ENCODE measurements at regions not wholly inside any gene's neighbourhood (a gene's known extent, or its start where the extent isn't known, plus 50 kb on each side); places are given as distances from the start of the nearest gene placed in this dataset.

DNA sequence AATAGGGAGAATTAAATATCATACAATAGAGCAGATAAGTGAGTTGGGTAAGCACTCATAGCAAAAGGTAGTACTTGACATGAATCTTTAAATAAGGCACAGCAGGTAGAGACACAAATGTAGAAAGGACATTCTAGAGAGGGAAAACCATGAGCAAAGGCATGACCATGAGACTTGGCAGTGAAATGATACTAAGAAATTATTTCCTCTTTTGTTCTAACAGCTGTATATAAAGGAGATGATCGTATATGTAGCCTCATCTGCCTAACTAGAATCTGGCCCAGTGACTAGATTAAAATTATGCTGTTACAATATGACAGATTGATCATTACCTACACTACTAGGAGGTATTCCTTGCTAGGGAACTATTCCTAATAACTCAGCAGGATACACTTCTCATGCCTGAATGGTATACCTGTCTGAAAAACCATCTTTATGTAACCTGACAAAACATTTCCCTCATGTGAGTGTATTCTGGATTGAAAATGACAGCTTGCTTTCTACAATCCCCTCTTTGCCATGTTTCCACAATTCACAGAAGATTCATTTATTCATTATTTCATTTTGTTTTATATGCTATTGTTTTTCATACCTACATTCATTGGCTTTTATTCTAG, 725.7 kb downstream of the C12orf50 start:
- ChIA-PET CTCF (no interaction called here), POLR2A (no interaction called here)
- TF ChIP-seq TARDBP (IDR thresholded peaks at IDR 0.05) (no peak), ELF4 (IDR thresholded peaks at IDR 0.05) (no peak), HDGF (IDR thresholded peaks at IDR 0.05; ENCODE audit: borderline replicate concordance) (no peak), ARNT (IDR thresholded peaks at IDR 0.05) (no peak), SP1 (IDR thresholded peaks at IDR 0.05) (no peak), BHLHE40 (IDR thresholded peaks at IDR 0.05; ENCODE audit: borderline replicate concordance) (no peak), LEF1 (IDR thresholded peaks at IDR 0.05; ENCODE audit: borderline replicate concordance) (no peak), CTBP1 (IDR thresholded peaks at IDR 0.05; ENCODE audit: borderline replicate concordance) (no peak), L3MBTL2 (conservative IDR thresholded peaks at IDR 0.05) (no peak), ZNF384 (IDR thresholded peaks at IDR 0.05) (no peak), FOXK2 (IDR thresholded peaks at IDR 0.05) (no peak)
- TF ChIP-seq, protein P1, sequence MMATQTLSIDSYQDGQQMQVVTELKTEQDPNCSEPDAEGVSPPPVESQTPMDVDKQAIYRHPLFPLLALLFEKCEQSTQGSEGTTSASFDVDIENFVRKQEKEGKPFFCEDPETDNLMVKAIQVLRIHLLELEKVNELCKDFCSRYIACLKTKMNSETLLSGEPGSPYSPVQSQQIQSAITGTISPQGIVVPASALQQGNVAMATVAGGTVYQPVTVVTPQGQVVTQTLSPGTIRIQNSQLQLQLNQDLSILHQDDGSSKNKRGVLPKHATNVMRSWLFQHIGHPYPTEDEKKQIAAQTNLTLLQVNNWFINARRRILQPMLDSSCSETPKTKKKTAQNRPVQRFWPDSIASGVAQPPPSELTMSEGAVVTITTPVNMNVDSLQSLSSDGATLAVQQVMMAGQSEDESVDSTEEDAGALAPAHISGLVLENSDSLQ (IDR thresholded peaks at IDR 0.05) = no peak
- DNase-seq (ENCODE audit: extremely low spot score) = no peak

- TF ChIP-seq SUZ12 (IDR thresholded peaks at IDR 0.05) = no peak
- POLR2A ChIA-PET = no interaction called here
- DNase-seq (ENCODE audit: extremely low spot score) = no peak
- CTCF ChIA-PET = no interaction called here
Observed at GRCh38 chr12:87302126-87302745, 727.0 kb downstream of the C12orf50 start.

- CTCF ChIA-PET = no interaction called here
- DNase-seq (ENCODE audit: extremely low spot score) = no peak
- TF ChIP-seq FOXM1 (IDR thresholded peaks at IDR 0.05; ENCODE audit: borderline replicate concordance) = no peak
- TF ChIP-seq, protein P1 (IDR thresholded peaks at IDR 0.05) = no peak
- no peak for TF ChIP-seq FOXA1 (IDR thresholded peaks at IDR 0.05)
- no peak for TF ChIP-seq NFRKB (IDR thresholded peaks at IDR 0.05)
- no peak for TF ChIP-seq L3MBTL2 (conservative IDR thresholded peaks at IDR 0.05)
- TF ChIP-seq LEF1 (IDR thresholded peaks at IDR 0.05; ENCODE audit: borderline replicate concordance) = no peak
- no peak for TF ChIP-seq ARNT (IDR thresholded peaks at IDR 0.05)
- TF ChIP-seq TARDBP (IDR thresholded peaks at IDR 0.05) = no peak
- no peak for TF ChIP-seq HDGF (IDR thresholded peaks at IDR 0.05; ENCODE audit: borderline replicate concordance)
- no peak for TF ChIP-seq FOXK2 (IDR thresholded peaks at IDR 0.05)
- no peak for TF ChIP-seq CTBP1 (IDR thresholded peaks at IDR 0.05; ENCODE audit: borderline replicate concordance)
- no peak for TF ChIP-seq BHLHE40 (IDR thresholded peaks at IDR 0.05; ENCODE audit: borderline replicate concordance)
- no peak for TF ChIP-seq ZNF384 (IDR thresholded peaks at IDR 0.05)
- TF ChIP-seq ELF4 (IDR thresholded peaks at IDR 0.05) = no peak
- TF ChIP-seq SP1 (IDR thresholded peaks at IDR 0.05) = no peak
- no peak for TF ChIP-seq SUZ12 (IDR thresholded peaks at IDR 0.05)
- POLR2A ChIA-PET = no interaction called here
Observed at GRCh38 chr12:87290505-87290904, 738.7 kb downstream of the C12orf50 start.

DNA sequence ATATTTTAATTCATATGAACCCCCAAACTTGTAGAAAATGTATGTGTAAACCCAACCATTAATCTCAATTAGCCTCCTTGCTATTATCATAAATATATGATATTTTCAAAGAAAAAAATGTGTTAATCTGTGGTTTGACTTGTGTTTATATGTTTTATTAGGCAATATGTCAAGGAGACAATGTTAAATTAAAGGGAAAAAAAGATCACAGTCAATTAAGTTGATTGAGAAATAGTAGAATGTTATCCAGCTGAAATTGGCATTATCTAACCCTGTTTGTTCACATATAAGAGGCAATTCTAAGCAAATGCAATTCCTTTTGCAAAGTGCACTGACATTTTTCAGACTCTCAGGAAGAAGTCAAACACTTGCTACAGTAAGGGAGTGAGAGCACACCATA, 745.3 kb downstream of the C12orf50 start:
- TF ChIP-seq HDGF (IDR thresholded peaks at IDR 0.05; ENCODE audit: borderline replicate concordance) = no peak
- TF ChIP-seq FOXM1 (IDR thresholded peaks at IDR 0.05; ENCODE audit: borderline replicate concordance) = no peak
- no peak for TF ChIP-seq SP1 (IDR thresholded peaks at IDR 0.05)
- TF ChIP-seq BHLHE40 (IDR thresholded peaks at IDR 0.05; ENCODE audit: borderline replicate concordance) = no peak
- TF ChIP-seq ELF4 (IDR thresholded peaks at IDR 0.05) = no peak
- no peak for TF ChIP-seq LEF1 (IDR thresholded peaks at IDR 0.05; ENCODE audit: borderline replicate concordance)
- no peak for TF ChIP-seq TARDBP (IDR thresholded peaks at IDR 0.05)
- TF ChIP-seq FOXK2 (IDR thresholded peaks at IDR 0.05) = no peak
- no peak for TF ChIP-seq L3MBTL2 (conservative IDR thresholded peaks at IDR 0.05)
- TF ChIP-seq ARNT (IDR thresholded peaks at IDR 0.05) = no peak
- TF ChIP-seq, protein P1 (IDR thresholded peaks at IDR 0.05) = no peak
- no peak for TF ChIP-seq FOXA1 (IDR thresholded peaks at IDR 0.05)
- no peak for TF ChIP-seq ZNF384 (IDR thresholded peaks at IDR 0.05)
- TF ChIP-seq NFRKB (IDR thresholded peaks at IDR 0.05) = no peak
- TF ChIP-seq CTBP1 (IDR thresholded peaks at IDR 0.05; ENCODE audit: borderline replicate concordance) = no peak
- no peak for TF ChIP-seq SUZ12 (IDR thresholded peaks at IDR 0.05)
- POLR2A ChIA-PET = no interaction called here

DNA sequence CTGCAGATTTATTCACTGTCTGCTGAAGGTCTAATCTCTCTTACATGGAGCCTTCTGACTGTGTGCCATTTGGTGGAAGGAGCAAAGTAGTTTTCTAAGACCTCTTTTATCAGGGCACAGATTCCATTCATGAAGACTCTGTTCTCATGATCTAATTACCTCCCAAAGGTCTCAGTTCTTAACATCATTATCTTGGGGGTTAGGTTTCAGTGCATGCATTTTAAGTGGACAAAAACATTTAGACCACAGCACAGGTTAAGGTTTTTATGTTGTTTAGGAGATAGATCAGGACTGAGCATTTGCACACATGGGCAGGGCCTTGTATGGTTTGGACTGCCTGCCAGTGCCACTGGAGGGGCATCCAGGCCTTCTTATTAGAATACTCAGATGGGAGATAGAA, 746.1 kb downstream of the C12orf50 start:
- ChIA-PET POLR2A (no interaction called here), CTCF (no interaction called here)
- TF ChIP-seq HDGF (IDR thresholded peaks at IDR 0.05; ENCODE audit: borderline replicate concordance) (no peak), LEF1 (IDR thresholded peaks at IDR 0.05; ENCODE audit: borderline replicate concordance) (no peak), ZNF384 (IDR thresholded peaks at IDR 0.05) (no peak), SP1 (IDR thresholded peaks at IDR 0.05) (no peak), L3MBTL2 (conservative IDR thresholded peaks at IDR 0.05) (no peak)
- TF ChIP-seq, protein P1 (IDR thresholded peaks at IDR 0.05) = no peak
- no peak for DNase-seq (ENCODE audit: extremely low spot score)

More for the DNA sequence above, 745.3 kb downstream of the C12orf50 start:
- no peak for DNase-seq (ENCODE audit: extremely low spot score)
- CTCF ChIA-PET = no interaction called here

GRCh38 chr12:87280893-87281292, 748.3 kb downstream of the C12orf50 start:
- DNase-seq (ENCODE audit: extremely low spot score) = no peak
- ChIA-PET POLR2A (no interaction called here), CTCF (no interaction called here)
- TF ChIP-seq ELF4 (IDR thresholded peaks at IDR 0.05) (no peak), FOXK2 (IDR thresholded peaks at IDR 0.05) (no peak), FOXA1 (IDR thresholded peaks at IDR 0.05) (no peak), BHLHE40 (IDR thresholded peaks at IDR 0.05; ENCODE audit: borderline replicate concordance) (no peak), CTBP1 (IDR thresholded peaks at IDR 0.05; ENCODE audit: borderline replicate concordance) (no peak), FOXM1 (IDR thresholded peaks at IDR 0.05; ENCODE audit: borderline replicate concordance) (no peak), NFRKB (IDR thresholded peaks at IDR 0.05) (no peak), TARDBP (IDR thresholded peaks at IDR 0.05) (no peak)
- TF ChIP-seq, protein P1 (IDR thresholded peaks at IDR 0.05) = no peak

Measured in HEK293T (cell line).